Mammary epithelial cell (primary cell): ENCODE measurements at regions not wholly inside any gene's neighbourhood (a gene's known extent, or its start where the extent isn't known, plus 50 kb on each side); places are given as distances from the start of the nearest gene placed in this dataset.

Source experiments
- EZH2 ChIP-seq: IDR thresholded peaks from 2 replicates; pipeline ENCODE4 v1.6.1; 2012; ENCODE audit warnings: low read length, inconsistent platforms, borderline replicate concordance
- TF ChIP-seq, protein P1 (sequence below), 2 donors: IDR thresholded peaks in 1 of 2; conservative IDR thresholded peaks in 1 of 2; 2 replicates each; pipeline ENCODE4 v1.5.1; 2011 to 2012; ENCODE audit warnings: inconsistent platforms in 2 of 2, low read length in 2 of 2, mild to moderate bottlenecking in 2 of 2, control low read depth in 1 of 2, low read depth in 1 of 2; ENCODE audit not compliant: insufficient read depth in 1 of 2; ENCODE audit errors: extremely low read depth in 1 of 2

DNA sequence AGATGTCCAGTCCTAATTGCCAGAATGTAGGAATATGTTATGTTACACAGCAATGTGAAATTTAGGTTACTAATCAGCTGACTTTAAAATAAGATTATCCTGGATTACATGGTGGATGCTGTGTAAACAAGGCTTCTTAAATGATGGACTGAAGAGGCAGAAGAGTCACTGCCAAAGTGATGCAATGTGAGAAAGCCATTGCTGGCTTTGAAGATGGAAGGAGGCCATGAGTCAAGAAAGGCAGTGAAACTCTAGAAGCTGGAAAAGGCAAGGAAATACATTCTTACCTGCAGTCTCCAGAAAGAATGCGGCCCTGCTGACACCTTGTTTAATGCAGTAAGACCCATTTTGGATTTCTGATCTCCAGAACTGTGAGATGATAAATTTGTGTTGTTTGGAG lies 179.1 kb upstream of the ZPLD1 start:
- TF ChIP-seq, protein P1, sequence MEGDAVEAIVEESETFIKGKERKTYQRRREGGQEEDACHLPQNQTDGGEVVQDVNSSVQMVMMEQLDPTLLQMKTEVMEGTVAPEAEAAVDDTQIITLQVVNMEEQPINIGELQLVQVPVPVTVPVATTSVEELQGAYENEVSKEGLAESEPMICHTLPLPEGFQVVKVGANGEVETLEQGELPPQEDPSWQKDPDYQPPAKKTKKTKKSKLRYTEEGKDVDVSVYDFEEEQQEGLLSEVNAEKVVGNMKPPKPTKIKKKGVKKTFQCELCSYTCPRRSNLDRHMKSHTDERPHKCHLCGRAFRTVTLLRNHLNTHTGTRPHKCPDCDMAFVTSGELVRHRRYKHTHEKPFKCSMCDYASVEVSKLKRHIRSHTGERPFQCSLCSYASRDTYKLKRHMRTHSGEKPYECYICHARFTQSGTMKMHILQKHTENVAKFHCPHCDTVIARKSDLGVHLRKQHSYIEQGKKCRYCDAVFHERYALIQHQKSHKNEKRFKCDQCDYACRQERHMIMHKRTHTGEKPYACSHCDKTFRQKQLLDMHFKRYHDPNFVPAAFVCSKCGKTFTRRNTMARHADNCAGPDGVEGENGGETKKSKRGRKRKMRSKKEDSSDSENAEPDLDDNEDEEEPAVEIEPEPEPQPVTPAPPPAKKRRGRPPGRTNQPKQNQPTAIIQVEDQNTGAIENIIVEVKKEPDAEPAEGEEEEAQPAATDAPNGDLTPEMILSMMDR (conservative IDR thresholded peaks at IDR 0.05 in 1 of 2, IDR thresholded peaks at IDR 0.05 in 1 of 2; ENCODE audit: extremely low read depth in 1 of 2, insufficient read depth in 1 of 2, low read depth in 1 of 2, low read length in 2 of 2) = no peak
- no peak for TF ChIP-seq EZH2
